ENCODE measurements at regions not wholly inside any gene's neighbourhood (a gene's known extent, or its start where the extent isn't known, plus 50 kb on each side); places are given as distances from the start of the nearest gene placed in this dataset.

GRCh38 chr5:3201121-3201520 lies 394.5 kb upstream of the IRX1 start:
- DNase-seq (ENCODE audit: low spot score), result no peak
- TF ChIP-seq POLR2A (IDR thresholded peaks at IDR 0.05) (no peak), CTCF (IDR thresholded peaks at IDR 0.05) (no peak), POLR2AphosphoS5 (IDR thresholded peaks at IDR 0.05) (no peak)
- H3K4me3 ChIP-seq, result no peak overlapping the region
- no peaks in the 10 kb centered on the region for H3K9me3 ChIP-seq
- H3K27ac ChIP-seq, result no peak overlapping the region
- intact Hi-C loops (cut with DNase I), result no loop called here
- WGBS, result 94% methylated on average over 7 of the region's 8 CpGs
- no peaks in the 10 kb centered on the region for H3K36me3 ChIP-seq
- no peaks in the 10 kb centered on the region for H3K4me1 ChIP-seq (replicated peaks)
- H3K27me3 ChIP-seq (replicated peaks; ENCODE audit: insufficient read depth), result peaks cover 3% of the 10 kb centered on the region

GRCh38 chr5:3199962-3200755 lies 395.5 kb upstream of the IRX1 start:
- no peaks in the 10 kb centered on the region for H3K36me3 ChIP-seq
- WGBS, result 37% methylated on average over 15 of the region's 15 CpGs
- peaks cover 3% of the 10 kb centered on the region for H3K27me3 ChIP-seq (replicated peaks; ENCODE audit: insufficient read depth)
- no peak overlapping the region for H3K27ac ChIP-seq
- intact Hi-C loops (cut with DNase I), result no loop called here
- no peak for DNase-seq (ENCODE audit: low spot score)
- no peaks in the 10 kb centered on the region for H3K9me3 ChIP-seq
- H3K4me1 ChIP-seq (replicated peaks), result no peaks in the 10 kb centered on the region
- TF ChIP-seq POLR2A (IDR thresholded peaks at IDR 0.05) (no peak), CTCF (IDR thresholded peaks at IDR 0.05) (no peak), POLR2AphosphoS5 (IDR thresholded peaks at IDR 0.05) (no peak)
- no peak overlapping the region for H3K4me3 ChIP-seq

GRCh38 chr5:3198074-3198449 lies 397.6 kb upstream of the IRX1 start:
- 19% methylated on average over 7 of the region's 7 CpGs for WGBS

GRCh38 chr5:3197304-3198073 lies 398.1 kb upstream of the IRX1 start:
- WGBS, result 15% methylated on average over 29 of the region's 29 CpGs
- no peak overlapping the region for H3K4me3 ChIP-seq
- H3K27ac ChIP-seq, result no peak overlapping the region
- TF ChIP-seq POLR2AphosphoS5 (IDR thresholded peaks at IDR 0.05), result no peak
- TF ChIP-seq CTCF (IDR thresholded peaks at IDR 0.05), result no peak
- TF ChIP-seq POLR2A (IDR thresholded peaks at IDR 0.05), result no peak
- intact Hi-C loops (cut with DNase I), result no loop called here
- no peak for DNase-seq (ENCODE audit: low spot score)
- no peaks in the 10 kb centered on the region for H3K4me1 ChIP-seq (replicated peaks)
- H3K36me3 ChIP-seq, result no peaks in the 10 kb centered on the region
- peaks cover 6% of the 10 kb centered on the region for H3K27me3 ChIP-seq (replicated peaks; ENCODE audit: insufficient read depth)
- no peaks in the 10 kb centered on the region for H3K9me3 ChIP-seq

More at GRCh38 chr5:3198074-3198449, 397.6 kb upstream of the IRX1 start:
- TF ChIP-seq CTCF (IDR thresholded peaks at IDR 0.05), result no peak
- Histone ChIP-seq H3K9me3 (no peaks in the 10 kb centered on the region), H3K4me3 (no peak overlapping the region), H3K27me3 (replicated peaks; ENCODE audit: insufficient read depth) (peaks cover 6% of the 10 kb centered on the region), H3K27ac (no peak overlapping the region), H3K36me3 (no peaks in the 10 kb centered on the region), H3K4me1 (replicated peaks) (no peaks in the 10 kb centered on the region)
- DNase-seq (ENCODE audit: low spot score), result no peak
- intact Hi-C loops (cut with DNase I), result no loop called here
